H1 (cell line): ENCODE measurements at regions not wholly inside any gene's neighbourhood (a gene's known extent, or its start where the extent isn't known, plus 50 kb on each side); places are given as distances from the start of the nearest gene placed in this dataset.

Experiments
- CTCF ChIA-PET: fragments of 300-600 bp; sonication (Branson Sonifier 250); formaldehyde crosslinking; loops from one replicate; lab custom pipeline; 2021; ENCODE audit not compliant: partially characterized antibody; lab: Charles Lee
- POLR2A ChIA-PET: fragments of 300-600 bp; sonication (Branson Sonifier 250); formaldehyde crosslinking; loops from one replicate; lab custom pipeline; 2021; ENCODE audit warnings: inconsistent platforms; ENCODE audit not compliant: partially characterized antibody; lab: Charles Lee
- DNase-seq, 2 experiments: peaks; one replicate each; pipeline versions ENCODE4 v3.0.0 to v3.0.0-alpha.2; 2010 to 2022; ENCODE audit warnings: low spot score in 2 of 2, low read depth in 1 of 2, mixed read lengths in 1 of 2
- FAIRE-seq: peaks from 2 replicates; lab custom pipeline; 2011; peaks lifted over from hg19 to GRCh38; lab: Jason Lieb, UNC
- H2AFZ ChIP-seq: 2 replicates; pipeline ENCODE4 v1.8.1; 2012; ENCODE audit warnings: low read length, inconsistent platforms
- H2AK5ac ChIP-seq: 2 replicates; pipeline ENCODE4 v1.6.1; 2013; ENCODE audit warnings: low read depth, low read length
- H2BK120ac ChIP-seq: replicated peaks from 2 replicates; pipeline ENCODE3; 2013; ENCODE audit warnings: low read depth, low read length, inconsistent platforms
- H2BK12ac ChIP-seq: 2 replicates; pipeline ENCODE4 v1.6.1; 2013; ENCODE audit warnings: low read depth, low read length
- H2BK15ac ChIP-seq: 2 replicates; pipeline ENCODE4 v1.6.1; 2013; ENCODE audit warnings: low read length
- H2BK20ac ChIP-seq: 2 replicates; pipeline ENCODE4 v1.6.1; 2013; ENCODE audit warnings: low read length
- H2BK5ac ChIP-seq: 2 replicates; pipeline ENCODE4 v1.6.1; 2013; ENCODE audit warnings: low read depth, low read length
- H3K14ac ChIP-seq: 2 replicates; pipeline ENCODE4 v1.6.1; 2013; ENCODE audit warnings: inconsistent platforms; ENCODE audit not compliant: insufficient read length
- H3K18ac ChIP-seq: 2 replicates; pipeline ENCODE4 v1.6.1; 2013; ENCODE audit warnings: low read length; ENCODE audit errors: extremely low read depth
- H3K23ac ChIP-seq: 2 replicates; pipeline ENCODE4 v1.6.1; 2013; ENCODE audit warnings: inconsistent platforms; ENCODE audit not compliant: insufficient read length
- H3K23me2 ChIP-seq: 2 replicates; pipeline ENCODE4 v1.6.1; 2013; ENCODE audit warnings: low read depth, low read length
- H3K27ac ChIP-seq: 2 replicates; pipeline ENCODE4 v1.6.1; 2011; ENCODE audit warnings: low read depth, low read length, inconsistent platforms
- H3K27me3 ChIP-seq, 4 experiments: replicated peaks in 1 of 4; 1 replicate in 1 of 4; 2 replicates in 3 of 4; pipeline versions ENCODE4 v1.6.1 to v1.8.1; 2011 to 2013; ENCODE audit warnings: low read length in 3 of 4, mild to moderate bottlenecking in 3 of 4, inconsistent platforms in 2 of 4, mixed read lengths in 2 of 4, moderate library complexity in 1 of 4; ENCODE audit not compliant: control insufficient read depth in 3 of 4, insufficient read depth in 3 of 4; ENCODE audit errors: extremely low read depth in 1 of 4
- H3K36me3 ChIP-seq, 4 experiments: 2 replicates each; pipeline versions ENCODE4 v1.6.1 to v1.8.1; 2011 to 2013; ENCODE audit warnings: mild to moderate bottlenecking in 4 of 4, low read length in 3 of 4, moderate library complexity in 2 of 4, control low read depth in 1 of 4, inconsistent platforms in 1 of 4; ENCODE audit not compliant: insufficient read depth in 4 of 4, control insufficient read depth in 2 of 4
- H3K4ac ChIP-seq: replicated peaks from 2 replicates; pipeline ENCODE3; 2013; ENCODE audit warnings: low read length, low read depth, mixed read lengths, inconsistent platforms; ENCODE audit not compliant: insufficient read length
- H3K4me1 ChIP-seq, 4 experiments: replicated peaks in 1 of 4; 1 replicate in 1 of 4; 2 replicates in 3 of 4; pipeline versions ENCODE4 v1.6.1 to v1.8.1; 2011 to 2013; ENCODE audit warnings: low read length in 3 of 4, inconsistent platforms in 2 of 4, mixed read lengths in 1 of 4; ENCODE audit not compliant: insufficient read depth in 4 of 4, control insufficient read depth in 3 of 4
- H3K4me2 ChIP-seq, 2 experiments: 2 replicates each; pipeline versions ENCODE4 v1.6.1 to v1.8.1; 2011 to 2013; ENCODE audit warnings: low read depth in 2 of 2, low read length in 2 of 2, control low read depth in 1 of 2, inconsistent platforms in 1 of 2, mild to moderate bottlenecking in 1 of 2; ENCODE audit not compliant: insufficient read depth in 1 of 2
- H3K4me3 ChIP-seq, 4 experiments: fragments of 200-600, 300-600 bp in 1 of 4; sonication (generic), shearing (Covaris generic), sonication (Bioruptor Twin) in 1 of 4; 2 replicates each; pipeline versions ENCODE4 v1.5.1 to v1.8.1; 2011 to 2016; ENCODE audit warnings: low read length in 4 of 4, low read depth in 3 of 4, control low read depth in 2 of 4, inconsistent platforms in 2 of 4, mild to moderate bottlenecking in 2 of 4, mixed read lengths in 1 of 4, moderate library complexity in 1 of 4; ENCODE audit not compliant: insufficient read depth in 2 of 4; ENCODE audit errors: extremely low read depth in 1 of 4
- H3K56ac ChIP-seq: replicated peaks from 2 replicates; pipeline ENCODE3; 2013; ENCODE audit warnings: low read depth, mild to moderate bottlenecking, mixed read lengths, low read length, inconsistent platforms; ENCODE audit not compliant: insufficient read length
- H3K79me1 ChIP-seq: 2 replicates; pipeline ENCODE4 v1.6.1; 2013; ENCODE audit warnings: low read depth, low read length, control low read depth
- H3K79me2 ChIP-seq, 2 experiments: 2 replicates each; pipeline versions ENCODE4 v1.6.1 to v1.8.1; 2012 to 2013; ENCODE audit warnings: low read length in 2 of 2, mild to moderate bottlenecking in 2 of 2, inconsistent platforms in 1 of 2; ENCODE audit not compliant: insufficient read depth in 2 of 2, control insufficient read depth in 1 of 2
- H3K9ac ChIP-seq, 4 experiments: replicated peaks in 1 of 4; 1 replicate in 1 of 4; 2 replicates in 3 of 4; pipeline versions ENCODE4 v1.6.1 to v1.8.1; 2011 to 2013; ENCODE audit warnings: low read depth in 3 of 4, low read length in 3 of 4, control low read depth in 2 of 4, mild to moderate bottlenecking in 2 of 4, moderate library complexity in 2 of 4, inconsistent platforms in 1 of 4; ENCODE audit errors: extremely low read depth in 1 of 4
- H3K9me3 ChIP-seq, 2 experiments: 2 replicates each; pipeline versions ENCODE4 v1.6.1 to v1.8.1; 2012 to 2013; ENCODE audit warnings: mild to moderate bottlenecking in 2 of 2, moderate library complexity in 2 of 2, control low read depth in 1 of 2, inconsistent platforms in 1 of 2, low read depth in 1 of 2, low read length in 1 of 2, mixed read lengths in 1 of 2; ENCODE audit not compliant: insufficient read depth in 2 of 2
- H4K20me1 ChIP-seq, 2 experiments: replicated peaks in 1 of 2; 2 replicates each; pipeline versions ENCODE3 to v1.8.1; 2011 to 2013; ENCODE audit warnings: inconsistent platforms in 2 of 2, low read length in 2 of 2, mild to moderate bottlenecking in 1 of 2; ENCODE audit not compliant: insufficient read depth in 2 of 2, control insufficient read depth in 1 of 2
- H4K5ac ChIP-seq: 2 replicates; pipeline ENCODE4 v1.6.1; 2013; ENCODE audit warnings: low read length, low read depth, mixed read lengths, inconsistent platforms; ENCODE audit not compliant: insufficient read length
- H4K8ac ChIP-seq: 2 replicates; pipeline ENCODE4 v1.8.0; 2013; ENCODE audit warnings: mild to moderate bottlenecking, moderate library complexity, low read length, inconsistent platforms; ENCODE audit not compliant: insufficient read depth; ENCODE audit errors: extremely low read depth
- H4K91ac ChIP-seq: replicated peaks from 2 replicates; pipeline ENCODE3; 2013; ENCODE audit warnings: low read length, mixed read lengths, inconsistent platforms; ENCODE audit not compliant: insufficient read length
- ASH2L ChIP-seq: fragments of 200-600, 300-600 bp; sonication (generic); IDR thresholded peaks from one replicate; pipeline ENCODE4 v1.7.1; 2017; ENCODE audit warnings: low read length
- ATF2 ChIP-seq: IDR thresholded peaks from 2 replicates; pipeline ENCODE4 v1.6.1; 2012; ENCODE audit warnings: low read length, inconsistent platforms
- BRCA1 ChIP-seq: IDR thresholded peaks from 2 replicates; pipeline ENCODE4 v1.6.1; 2012; ENCODE audit warnings: low read depth, low read length, improper control_type of control experiment
- CHD2 ChIP-seq: IDR thresholded peaks from 2 replicates; pipeline ENCODE4 v1.6.1; 2012; ENCODE audit warnings: low read length, improper control_type of control experiment
- EP300 ChIP-seq, 2 experiments: IDR thresholded peaks; 1 replicate in 1 of 2; 2 replicates in 1 of 2; pipeline ENCODE4 v1.6.1; 2011 to 2012; ENCODE audit warnings: low read depth in 2 of 2, low read length in 2 of 2, mild to moderate bottlenecking in 2 of 2, borderline replicate concordance in 1 of 2, inconsistent platforms in 1 of 2, moderate library complexity in 1 of 2
- EZH2 ChIP-seq: fragments of 200-600 bp; sonication (generic); IDR thresholded peaks from 2 replicates; pipeline ENCODE4 v1.7.1; 2012; ENCODE audit warnings: low read depth, mild to moderate bottlenecking, moderate library complexity, low read length, inconsistent platforms; ENCODE audit not compliant: severe bottlenecking
- HDAC2 ChIP-seq, 2 experiments: fragments of 300-600 bp in 1 of 2; sonication (generic) in 1 of 2; IDR thresholded peaks; 2 replicates each; pipeline ENCODE4 v1.6.1; 2011 to 2012; ENCODE audit warnings: low read depth in 2 of 2, low read length in 2 of 2, mild to moderate bottlenecking in 2 of 2, moderate library complexity in 2 of 2, borderline replicate concordance in 1 of 2, inconsistent platforms in 1 of 2
- JUND ChIP-seq: IDR thresholded peaks from 2 replicates; pipeline ENCODE4 v1.6.1; 2011; ENCODE audit warnings: mild to moderate bottlenecking, improper control_type of control experiment, low read length
- NRF1 ChIP-seq: IDR thresholded peaks from 2 replicates; pipeline ENCODE4 v1.6.1; 2011; ENCODE audit warnings: mild to moderate bottlenecking, low read depth, low read length, improper control_type of control experiment
- PHF8 ChIP-seq: fragments of 200-600 bp; sonication (generic); conservative IDR thresholded peaks from 2 replicates; pipeline ENCODE4 v1.7.1; 2012; ENCODE audit warnings: low read depth, mild to moderate bottlenecking, inconsistent platforms, low read length, moderate library complexity
- POLR2A ChIP-seq, 2 experiments: IDR thresholded peaks; 1 replicate in 1 of 2; 2 replicates in 1 of 2; pipeline ENCODE4 v1.6.1; 2011; ENCODE audit warnings: low read depth in 2 of 2, low read length in 2 of 2, mild to moderate bottlenecking in 2 of 2; ENCODE audit errors: control extremely low read depth in 1 of 2
- SP4 ChIP-seq: IDR thresholded peaks from 2 replicates; pipeline ENCODE4 v1.6.1; 2012; ENCODE audit warnings: low read length, inconsistent platforms
- ZNF274 ChIP-seq: IDR thresholded peaks from 2 replicates; pipeline ENCODE4 v1.7.0; 2012; ENCODE audit warnings: low read length, borderline replicate concordance; ENCODE audit errors: extremely low read depth
- WGBS, 2 experiments: shearing (Covaris generic) in 1 of 2; methylation state at CpG; one replicate each; pipeline versions ENCODE4 v1.1.6 to v1.1.7; 2013 to 2015; ENCODE audit warnings: low lambda C conversion rate in 2 of 2, mixed read lengths in 2 of 2, inconsistent platforms in 1 of 2, low coverage in 1 of 2, missing lambda C conversion rate in 1 of 2; ENCODE audit not compliant: insufficient replicate concordance in 2 of 2, insufficient coverage in 1 of 2, insufficient read length in 1 of 2; ENCODE audit errors: extremely low coverage in 1 of 2, missing lambda C conversion rate in 1 of 2; 5-methylcytosine and 5-hydroxymethylcytosine counted together

DNA sequence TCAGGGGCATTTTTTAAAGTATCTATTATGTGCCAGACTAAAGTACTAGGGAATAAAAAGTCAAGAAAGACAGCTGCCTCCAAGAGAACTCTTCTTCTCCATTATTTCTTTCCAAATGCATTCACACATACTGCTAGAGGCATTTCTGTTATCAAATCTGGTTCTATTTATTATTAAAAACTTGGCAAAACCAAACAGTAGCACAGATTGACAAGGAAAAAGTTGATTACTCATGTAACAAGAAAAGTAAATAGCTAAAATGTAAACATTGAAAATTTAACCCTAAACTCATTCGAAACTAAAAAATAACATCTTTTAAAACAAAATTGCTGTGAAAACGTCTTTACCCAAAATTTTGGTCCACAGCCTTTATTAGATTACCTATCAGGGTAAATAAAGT, 132.9 kb upstream of the GUCY1A2 start:
- Histone ChIP-seq H3K4me2 (no peak overlapping the region), H3K23ac (no peak overlapping the region), H4K8ac (no peak overlapping the region), H4K20me1 (no peaks in the 10 kb centered on the region), H3K23me2 (no peaks in the 10 kb centered on the region), H2BK120ac (no peak overlapping the region), H3K4me3 (no peak overlapping the region), H3K9ac (no peak overlapping the region), H3K4ac (no peak overlapping the region), H2BK5ac (no peak overlapping the region), H2BK15ac (no peak overlapping the region), H4K91ac (no peak overlapping the region), H3K9me3 (no peaks in the 10 kb centered on the region), H3K79me1 (no peaks in the 10 kb centered on the region), H3K56ac (no peak overlapping the region), H2BK20ac (no peak overlapping the region), H3K14ac (no peak overlapping the region), H3K36me3 (no peaks in the 10 kb centered on the region), H3K4me1 (no peaks in the 10 kb centered on the region), H3K18ac (no peak overlapping the region), H3K79me2 (no peaks in the 10 kb centered on the region), H3K27ac (no peak overlapping the region), H2AFZ (no peak overlapping the region), H2BK12ac (no peak overlapping the region), H2AK5ac (no peak overlapping the region), H3K27me3 (no peaks in the 10 kb centered on the region), H4K5ac (no peak overlapping the region)
- no peak for DNase-seq
- TF ChIP-seq EZH2: no peak
- TF ChIP-seq PHF8: no peak
- no peak for TF ChIP-seq EP300 (IDR thresholded peaks at IDR 0.05; ENCODE audit: borderline replicate concordance in 1 of 2, low read depth in 2 of 2, low read length in 2 of 2)
- no peak for TF ChIP-seq POLR2A (IDR thresholded peaks at IDR 0.05; ENCODE audit: control extremely low read depth in 1 of 2, low read depth in 2 of 2, low read length in 2 of 2)
- TF ChIP-seq JUND: no peak
- no peak for TF ChIP-seq CHD2
- no peak for TF ChIP-seq ZNF274
- TF ChIP-seq HDAC2 (IDR thresholded peaks at IDR 0.05; ENCODE audit: borderline replicate concordance in 1 of 2, low read depth in 2 of 2, low read length in 2 of 2): no peak
- TF ChIP-seq ATF2: no peak
- no peak for TF ChIP-seq BRCA1
- no peak for TF ChIP-seq ASH2L
- TF ChIP-seq NRF1: no peak
- TF ChIP-seq SP4: no peak
- no peak for FAIRE-seq
- ChIA-PET POLR2A (no interaction called here), CTCF (interaction anchor here (1.2 to 1.3 kb wide), 2 partner anchors 24 to 134 kb away, joined by 3 to 4 read pairs; no protein-coding TSS in a partner anchor)
- WGBS, 2 experiments: 87% methylated on average over 2 of the region's 2 CpGs; no CpG with 5 or more reads in 1 of the 2 experiments
